ENCODE measurements at regions not wholly inside any gene's neighbourhood (a gene's known extent, or its start where the extent isn't known, plus 50 kb on each side); places are given as distances from the start of the nearest gene placed in this dataset.

DNA sequence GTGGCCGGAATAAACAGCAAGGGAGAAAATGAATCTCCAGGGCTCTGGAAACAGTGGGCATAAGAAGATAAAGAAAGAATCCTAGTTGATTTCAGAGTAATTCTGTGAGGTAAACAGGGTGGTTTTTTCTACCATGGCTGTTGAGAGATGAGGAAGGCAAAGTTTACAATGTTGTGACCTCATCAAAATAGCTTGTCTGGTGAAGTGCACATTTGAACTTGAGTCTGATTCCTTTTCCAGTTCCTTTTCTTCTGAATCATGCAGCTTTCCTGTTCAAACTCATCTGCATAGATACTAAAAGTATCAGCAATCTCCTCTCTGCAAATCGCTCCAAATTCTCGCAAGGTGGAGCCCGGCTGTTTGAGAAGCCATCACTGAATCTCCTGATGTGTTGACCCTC, 161.7 kb downstream of the PLPP3 start:
- no peak for DNase-seq

DNA sequence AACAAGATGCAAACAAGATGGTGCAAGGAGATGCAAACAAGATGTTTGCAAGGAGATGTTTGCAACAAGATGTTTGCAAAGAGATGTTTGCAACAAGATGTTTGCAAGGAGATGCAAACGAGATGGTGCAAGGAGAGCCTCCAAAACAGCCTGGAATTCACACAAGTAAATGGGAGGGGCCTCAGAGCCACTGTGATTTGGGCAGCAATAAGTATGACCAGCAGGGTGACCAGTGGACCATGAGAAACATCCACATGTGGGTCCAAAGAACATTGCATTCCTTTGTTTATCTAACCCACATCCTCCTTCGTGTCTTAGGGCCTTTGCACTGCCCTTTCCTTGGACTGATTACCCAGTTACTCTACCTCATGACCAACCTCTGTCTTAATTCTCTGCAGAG, 162.9 kb downstream of the PLPP3 start:
- no peak for DNase-seq

DNA sequence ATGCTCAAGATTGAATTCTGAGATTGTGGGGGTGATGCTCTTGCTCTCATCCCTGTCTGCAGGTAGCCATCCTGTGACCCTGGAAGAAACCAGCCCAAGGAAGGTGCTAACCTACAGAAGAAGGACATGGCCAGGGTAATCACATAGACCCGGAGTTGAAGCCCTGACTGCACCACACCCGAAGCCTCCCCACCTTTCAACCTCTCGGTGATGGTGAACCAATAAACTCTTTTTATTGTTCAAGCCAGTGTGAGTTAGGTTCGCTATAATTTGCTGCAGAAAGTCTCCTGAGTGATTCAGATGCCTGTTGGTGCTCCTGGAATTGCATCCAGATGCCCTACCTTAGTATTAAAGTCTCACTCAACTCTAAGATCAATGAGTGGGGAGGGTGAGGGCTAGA, 163.6 kb downstream of the PLPP3 start:
- DNase-seq, result no peak

DNA sequence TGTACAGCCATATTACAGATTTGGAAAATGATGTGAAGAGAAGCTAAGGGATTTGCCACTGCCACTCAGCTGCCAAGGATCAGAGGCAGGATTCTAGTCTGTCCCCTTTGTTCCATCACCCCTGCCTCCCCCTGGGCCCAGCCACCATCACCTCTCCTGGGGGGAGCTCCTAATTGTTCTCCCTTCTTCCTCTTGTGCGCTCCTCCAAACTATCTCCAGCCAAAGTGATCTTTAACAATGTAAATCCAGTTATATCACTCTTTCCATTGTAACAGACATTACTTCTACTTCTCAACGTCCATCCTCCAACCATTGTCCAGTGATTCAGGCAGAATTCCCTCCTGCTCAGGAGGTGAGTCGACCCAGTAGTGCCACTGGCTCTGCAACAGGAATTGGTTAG, 164.1 kb downstream of the PLPP3 start:
- DNase-seq, result no peak

DNA sequence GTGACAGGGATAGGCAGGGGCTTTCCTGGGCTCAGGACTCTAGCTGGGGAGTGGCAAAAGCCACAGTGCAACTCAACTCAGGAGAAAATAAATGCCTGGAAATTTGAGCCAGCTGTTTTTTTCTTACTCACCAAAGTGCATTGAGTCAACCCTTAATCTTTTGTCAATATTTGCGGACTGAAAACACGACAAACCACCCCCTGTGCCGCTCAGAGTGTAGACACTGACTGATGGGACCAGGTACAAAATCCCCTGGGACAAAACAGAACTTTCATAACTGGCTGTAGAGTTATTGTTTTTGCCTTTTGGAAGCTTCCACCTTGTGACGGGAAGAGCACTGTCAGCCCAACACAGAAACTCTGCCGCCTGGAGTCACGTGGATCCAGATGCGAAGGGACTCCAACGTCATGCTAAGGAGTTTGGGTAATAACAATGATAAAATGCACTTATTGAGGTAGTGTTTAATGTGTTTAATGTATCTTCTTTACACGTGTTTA, 164.6 kb downstream of the PLPP3 start:
- no peak for DNase-seq

DNA sequence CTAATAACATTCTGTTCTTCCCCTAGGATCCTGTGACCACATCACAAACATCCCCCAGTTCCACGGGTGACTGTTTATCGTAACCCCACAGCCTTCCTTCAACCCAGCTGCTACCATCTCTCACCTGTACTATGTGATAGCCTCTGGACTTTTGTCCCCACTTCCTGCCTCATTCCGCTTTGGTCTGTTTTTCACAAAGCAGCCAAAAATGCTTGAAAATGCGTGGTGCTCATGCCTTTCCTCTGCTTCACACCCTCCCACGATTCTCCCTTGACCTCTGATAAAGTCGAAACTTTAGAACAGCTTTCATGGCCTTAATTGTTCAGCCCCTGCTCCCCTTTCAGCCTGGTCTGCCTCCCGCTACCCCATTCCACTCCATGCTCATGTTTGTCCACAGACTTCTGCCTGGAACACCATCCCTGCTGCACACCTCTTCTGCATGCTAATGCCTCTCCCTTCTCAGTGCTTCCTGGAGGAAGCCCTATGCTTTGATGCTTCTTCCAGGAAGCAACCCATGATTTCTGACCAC, 165.6 kb downstream of the PLPP3 start:
- no peak for DNase-seq

DNA sequence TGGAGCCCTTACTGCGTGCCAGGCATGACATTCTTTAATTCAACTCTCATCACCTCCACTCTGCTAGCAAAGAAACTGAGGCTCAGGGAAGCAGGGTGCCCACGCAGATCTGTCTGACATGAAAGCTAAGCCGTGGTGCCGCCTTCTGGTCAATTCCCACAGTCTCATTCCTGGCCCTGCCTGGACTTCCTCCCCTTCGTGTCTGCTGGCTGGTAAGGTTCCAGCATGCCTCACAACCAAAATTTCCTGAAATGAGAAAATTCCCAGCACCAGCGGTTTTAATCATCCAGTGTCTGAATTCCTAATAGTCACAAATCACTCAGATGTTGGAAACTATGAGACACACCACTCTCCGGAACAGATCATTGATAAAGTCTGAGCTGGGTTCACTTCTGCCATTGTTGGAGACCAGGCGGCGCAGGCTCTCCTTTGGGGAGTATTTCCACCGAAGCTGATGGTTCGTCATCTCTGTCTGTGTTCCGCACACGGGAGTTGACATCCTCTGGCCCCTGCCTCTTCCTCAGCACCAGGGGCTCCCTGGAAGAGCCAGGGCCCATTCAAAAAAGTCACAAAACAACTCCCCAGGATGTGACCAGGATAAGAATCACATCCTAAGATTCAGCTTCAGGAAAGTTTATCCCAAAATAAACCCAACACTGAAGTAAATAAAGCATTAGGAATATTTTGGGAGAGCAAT, 167.7 kb downstream of the PLPP3 start:
- DNase-seq, result peak; percentile 8

DNA sequence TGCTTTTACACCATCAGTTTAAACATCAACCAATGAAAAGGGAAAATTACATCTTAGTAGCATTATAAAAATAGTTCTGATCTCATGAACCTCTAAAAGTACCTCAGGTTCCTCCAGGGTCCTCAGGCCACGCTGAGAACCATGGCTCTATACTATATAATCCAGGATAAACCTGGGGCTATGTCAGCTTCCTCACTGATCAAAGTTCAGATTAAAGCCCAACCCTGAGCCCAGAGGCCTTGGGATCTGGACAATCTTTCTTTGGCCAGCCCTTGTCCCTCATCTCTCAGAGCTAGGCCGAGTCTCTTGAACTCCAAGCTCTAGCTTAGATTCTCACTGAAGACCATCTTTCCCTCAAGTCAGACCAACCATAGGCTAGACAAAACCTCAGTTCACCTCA, 168.3 kb downstream of the PLPP3 start:
- DNase-seq, result no peak

DNA sequence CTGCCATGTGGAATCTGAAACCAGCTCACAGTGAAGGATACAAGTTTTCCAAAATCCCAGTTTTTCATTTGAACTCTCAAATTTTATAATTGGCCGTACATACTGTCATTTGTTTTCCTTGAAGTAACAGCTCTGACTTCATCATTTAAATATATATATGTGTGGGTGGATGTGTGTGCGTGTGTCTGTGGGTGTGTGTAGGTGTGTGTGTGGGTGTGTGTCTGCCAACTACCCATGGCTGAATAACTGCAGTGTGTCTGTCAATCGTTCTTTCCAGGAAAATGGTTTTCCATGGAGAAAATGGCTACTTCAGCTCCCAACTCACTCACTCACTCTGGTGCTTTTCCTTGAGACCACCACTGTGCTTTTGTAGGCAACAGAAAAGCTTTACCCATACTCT, 169.0 kb downstream of the PLPP3 start:
- DNase-seq, result no peak

DNA sequence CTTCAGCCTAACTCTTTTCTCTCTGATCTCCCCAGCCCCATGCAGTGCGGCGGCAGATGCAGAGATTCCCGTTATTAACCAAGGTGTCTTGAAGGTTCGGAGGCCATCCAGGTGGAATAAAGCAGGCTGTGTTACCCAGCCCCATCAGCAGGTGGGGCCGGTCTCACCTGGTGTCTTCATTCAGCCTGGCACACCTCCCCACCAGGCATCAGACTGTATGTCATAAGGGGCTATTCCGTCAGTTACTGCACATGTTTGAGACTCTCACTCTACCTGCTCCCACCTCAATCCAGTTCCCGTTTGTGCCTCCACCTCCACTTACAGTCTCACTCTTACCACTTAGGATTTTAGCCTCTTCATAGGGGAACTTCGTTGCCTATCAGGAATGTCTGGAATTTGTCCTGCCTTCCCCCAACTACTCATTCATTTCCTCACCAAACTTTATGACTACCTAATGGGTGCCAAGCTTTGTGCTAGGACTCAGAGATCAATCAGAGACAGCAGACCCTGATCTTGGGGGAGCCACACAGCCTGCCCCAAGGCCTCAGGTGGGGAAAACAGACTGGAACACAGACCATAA, 170.2 kb downstream of the PLPP3 start:
- no peak for DNase-seq

DNA sequence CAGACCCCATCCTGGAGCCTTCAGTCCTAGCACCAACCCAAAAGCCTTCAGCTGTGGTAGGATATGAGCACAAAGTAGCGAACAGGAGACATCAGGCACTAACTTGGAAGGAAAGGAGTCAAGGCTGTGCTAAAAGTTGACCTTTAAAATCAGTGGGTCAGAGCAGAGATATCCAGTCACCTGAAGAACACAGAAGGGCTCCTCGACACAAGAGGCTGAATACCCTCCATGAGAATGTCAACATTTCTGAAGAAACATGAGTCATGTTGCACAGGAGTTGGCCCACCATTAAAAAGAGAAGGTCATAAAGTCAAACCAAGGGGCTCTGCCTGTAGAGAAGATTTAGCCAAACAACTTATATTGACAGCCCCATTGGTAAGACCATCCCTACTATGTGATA, 172.5 kb downstream of the PLPP3 start:
- no peak for DNase-seq

DNA sequence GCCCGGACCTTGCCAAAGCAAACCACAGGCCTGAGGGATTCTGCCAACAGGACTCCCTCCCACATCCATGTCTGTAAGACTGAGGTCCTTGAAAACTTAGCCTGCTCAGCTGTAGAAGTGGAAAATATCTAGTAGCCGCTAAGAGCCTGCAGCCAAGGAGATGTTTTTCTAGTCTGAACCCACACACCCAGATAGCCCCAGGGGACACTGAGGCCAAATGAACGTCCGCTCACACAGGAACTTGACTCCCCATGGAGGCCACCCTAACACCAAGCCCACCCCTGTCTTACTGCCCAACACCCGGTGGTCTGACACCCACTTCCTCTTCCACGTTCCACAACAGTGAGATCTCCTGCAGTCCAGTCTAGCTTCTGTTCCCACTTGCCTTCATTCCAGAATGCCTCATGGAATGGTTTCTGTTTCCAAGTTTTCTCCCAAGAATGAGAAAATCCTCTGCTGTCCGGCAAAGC, 174.8 kb downstream of the PLPP3 start:
- DNase-seq, result no peak

DNA sequence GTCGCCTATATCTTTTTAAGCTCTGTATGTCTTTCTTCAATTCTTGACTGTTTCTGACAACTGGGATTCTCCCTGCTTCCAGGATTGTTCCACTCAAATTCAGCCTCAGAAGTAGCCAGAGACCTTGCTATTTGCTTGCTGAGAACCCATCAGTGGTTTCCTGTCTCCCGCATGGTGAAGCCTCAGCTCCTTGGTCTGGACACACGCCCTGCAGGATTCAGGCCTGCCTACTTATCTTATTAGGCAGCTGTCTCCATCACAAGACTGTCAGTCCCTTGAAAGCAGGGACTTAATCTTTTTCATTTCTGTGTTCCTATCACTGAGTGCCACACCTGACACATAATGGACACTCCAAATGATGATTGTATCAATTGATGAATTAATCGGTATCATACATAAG, 175.3 kb downstream of the PLPP3 start:
- no peak for DNase-seq

DNA sequence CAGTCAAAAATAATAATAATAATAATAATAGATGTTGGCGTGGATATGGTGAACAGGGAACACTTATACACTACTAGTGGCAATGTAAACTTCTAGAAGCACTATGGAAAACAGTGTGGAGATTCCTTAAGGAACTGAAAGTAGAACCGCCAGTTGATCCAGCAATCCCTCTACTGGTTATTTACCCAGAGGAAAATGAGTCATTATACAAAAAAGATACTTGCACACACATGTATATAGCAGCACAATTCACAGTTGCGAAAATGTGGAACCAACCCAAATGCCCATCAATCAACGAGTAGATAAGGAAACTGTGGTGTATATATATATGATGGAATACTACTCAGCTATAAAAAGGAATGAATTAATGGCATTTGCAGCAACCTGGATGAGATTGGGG, 176.0 kb downstream of the PLPP3 start:
- no peak for DNase-seq

DNA sequence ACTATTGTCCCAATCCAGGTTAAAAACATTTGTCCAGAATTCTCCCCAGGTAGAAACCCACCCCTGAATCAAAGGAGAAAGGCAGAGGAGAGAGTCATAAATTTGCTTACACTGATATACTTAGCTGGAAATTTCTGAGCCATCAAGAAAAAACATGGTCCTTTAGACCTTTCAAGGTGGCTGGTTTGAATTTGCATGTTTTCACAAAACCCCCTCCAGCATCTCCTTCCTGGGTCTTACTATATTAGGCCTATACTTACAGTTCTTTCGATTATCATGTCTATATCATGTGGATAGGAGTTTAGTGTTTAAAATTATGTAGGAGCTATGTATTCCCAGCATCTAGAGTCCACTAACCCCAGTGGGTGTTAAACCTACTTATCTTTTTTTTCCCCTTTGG, 178.2 kb downstream of the PLPP3 start:
- no peak for DNase-seq

DNA sequence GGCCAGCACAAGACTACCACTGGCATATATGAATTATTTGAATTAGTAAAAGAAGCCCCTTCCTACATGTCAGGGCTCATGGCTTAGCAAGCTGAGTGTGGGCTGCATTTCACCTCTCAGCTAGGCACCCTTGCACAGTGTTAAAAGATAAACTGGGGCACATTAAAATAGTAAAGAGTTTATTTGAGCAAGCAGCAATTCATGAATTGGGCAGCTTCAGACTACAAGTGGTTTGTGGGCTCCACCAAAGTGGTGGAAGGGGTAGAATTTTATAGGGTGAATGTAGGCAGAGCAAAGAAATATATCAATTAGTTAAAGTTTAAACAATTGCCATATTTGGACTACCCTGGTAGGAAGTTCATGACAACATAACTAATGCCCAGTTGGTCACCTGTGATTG, 178.8 kb downstream of the PLPP3 start:
- DNase-seq, result no peak

DNA sequence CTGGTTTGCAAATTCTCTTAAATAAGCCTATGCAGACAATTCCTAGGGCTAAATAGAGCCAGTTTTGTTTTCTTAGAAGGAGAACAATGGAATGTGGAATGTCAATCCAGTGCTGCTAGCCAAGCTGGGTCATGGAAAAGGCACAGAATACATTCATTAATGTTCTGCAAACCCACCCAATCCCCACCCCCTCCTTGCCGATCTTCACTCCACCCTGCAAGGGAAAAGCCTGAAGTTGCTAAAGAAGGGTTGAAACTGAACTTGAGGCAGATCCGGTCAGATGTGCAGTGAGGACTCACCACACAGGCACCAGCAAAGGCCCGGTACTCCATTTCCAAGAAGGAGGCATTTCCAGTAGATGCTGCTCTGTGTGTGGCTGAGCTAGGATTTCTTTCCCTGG, 179.6 kb downstream of the PLPP3 start:
- no peak for DNase-seq

DNA sequence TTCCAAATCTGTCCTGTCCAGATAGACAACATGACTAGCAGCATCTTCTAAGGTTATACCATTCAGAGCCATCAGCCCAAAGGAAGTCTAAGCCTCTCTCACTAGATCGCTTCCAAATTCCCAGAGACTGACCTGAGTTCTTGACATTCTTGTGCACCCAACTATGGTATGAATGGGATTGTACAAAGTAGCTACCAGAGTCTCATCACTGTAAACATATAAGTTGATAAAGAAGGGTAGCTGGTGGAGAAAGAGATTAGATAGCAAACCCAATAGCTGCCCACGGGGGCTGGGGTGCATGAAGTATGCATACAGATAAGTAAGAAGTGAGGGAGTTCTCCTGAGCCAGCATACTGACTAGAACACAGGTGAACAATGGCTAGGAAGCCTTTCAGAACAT, 180.0 kb downstream of the PLPP3 start:
- no peak for DNase-seq

DNA sequence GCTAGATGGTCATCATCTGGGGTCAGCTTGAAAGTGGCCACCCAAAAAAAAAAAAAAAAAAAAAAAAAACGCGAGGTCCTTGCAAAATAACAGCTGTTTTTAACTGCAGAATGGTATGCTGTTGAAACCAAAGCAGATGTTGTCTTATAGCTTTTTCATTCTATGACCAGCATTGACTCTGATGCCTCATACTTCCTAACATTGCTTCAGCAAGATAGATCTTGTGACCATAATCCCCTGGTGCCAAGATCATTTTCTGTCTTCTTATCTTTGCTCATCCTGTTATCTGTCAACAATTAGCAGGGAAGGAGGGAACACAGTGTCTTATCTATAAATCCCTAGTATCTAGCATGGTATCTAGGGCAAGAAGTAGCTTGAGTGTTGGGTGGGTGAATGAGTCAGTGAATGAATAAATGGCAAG, 181.5 kb downstream of the PLPP3 start:
- DNase-seq, result no peak

DNA sequence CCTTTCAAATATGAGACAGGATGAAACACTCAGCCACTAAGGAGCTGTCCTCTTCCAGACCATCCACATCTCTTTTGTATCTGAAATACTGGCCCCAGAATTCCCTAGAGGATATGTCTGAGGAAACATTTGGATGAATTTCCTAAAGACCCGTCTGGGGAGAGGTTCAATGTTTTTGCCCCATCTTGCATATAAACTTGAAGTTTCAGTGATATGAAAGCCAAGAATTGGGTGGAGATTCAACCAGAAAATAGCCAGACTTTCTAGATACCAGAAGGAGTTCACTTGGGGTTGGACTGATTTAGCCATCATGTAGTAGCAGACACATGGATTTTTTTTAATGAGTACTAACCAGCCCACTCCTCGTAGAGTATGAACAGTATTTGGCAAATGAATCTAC, 182.0 kb downstream of the PLPP3 start:
- DNase-seq, result no peak

DNA sequence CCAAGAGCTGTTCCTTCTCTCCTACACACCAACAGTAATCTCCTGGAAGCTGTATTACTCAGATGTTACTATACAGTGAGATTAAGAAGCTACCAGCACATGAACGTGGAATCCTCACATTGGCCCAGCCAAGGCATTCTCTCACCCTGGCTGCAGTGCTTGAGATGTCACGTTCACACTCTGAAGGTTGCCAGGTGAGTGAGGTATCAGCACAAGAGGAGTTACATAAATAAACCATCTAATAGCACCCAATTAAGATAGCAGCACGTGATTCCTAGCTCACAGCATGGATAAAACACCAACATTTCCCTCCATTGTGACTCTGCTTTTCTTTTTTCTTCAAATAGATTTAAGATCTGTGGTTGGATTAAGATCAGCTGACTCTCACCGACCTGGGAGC, 182.8 kb downstream of the PLPP3 start:
- no peak for DNase-seq

DNA sequence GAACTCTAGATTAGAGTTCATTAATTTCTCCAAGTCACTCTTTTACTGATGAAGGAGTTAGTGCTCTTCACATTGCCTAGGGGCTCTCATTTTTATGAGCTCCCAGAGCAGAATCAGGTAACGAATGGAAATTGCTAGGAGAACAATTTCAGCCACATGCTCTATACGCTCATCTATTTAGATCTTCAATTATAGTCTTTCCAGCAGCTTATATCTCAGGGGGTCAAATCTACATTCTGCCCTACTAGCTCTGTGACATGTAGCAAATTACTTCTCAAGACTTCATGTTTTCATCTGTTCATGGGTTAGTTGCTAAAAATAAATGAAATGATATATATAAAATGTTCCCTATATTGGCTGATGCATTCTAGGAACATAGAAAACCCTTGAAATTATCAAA, 183.6 kb downstream of the PLPP3 start:
- DNase-seq, result no peak

DNA sequence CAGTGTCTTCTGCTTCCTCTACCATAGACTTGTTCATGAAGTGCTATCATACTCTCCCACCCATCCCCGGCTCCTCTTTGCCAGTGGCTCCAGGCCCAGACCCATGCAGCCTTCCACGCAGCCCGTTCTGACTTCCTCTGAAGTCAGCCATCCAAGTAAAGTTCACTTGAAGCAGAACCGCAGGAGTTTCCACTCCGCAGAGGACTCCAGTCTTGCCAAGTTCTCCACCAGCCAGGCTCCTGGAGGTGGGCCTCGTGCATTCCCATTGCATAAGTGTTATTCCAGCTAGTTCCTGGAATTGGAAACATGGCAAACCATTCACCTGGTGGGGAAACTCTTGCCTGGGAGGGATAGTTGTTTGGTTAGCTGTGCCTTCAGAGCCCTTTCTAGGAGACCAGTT, 185.1 kb downstream of the PLPP3 start:
- no peak for DNase-seq

DNA sequence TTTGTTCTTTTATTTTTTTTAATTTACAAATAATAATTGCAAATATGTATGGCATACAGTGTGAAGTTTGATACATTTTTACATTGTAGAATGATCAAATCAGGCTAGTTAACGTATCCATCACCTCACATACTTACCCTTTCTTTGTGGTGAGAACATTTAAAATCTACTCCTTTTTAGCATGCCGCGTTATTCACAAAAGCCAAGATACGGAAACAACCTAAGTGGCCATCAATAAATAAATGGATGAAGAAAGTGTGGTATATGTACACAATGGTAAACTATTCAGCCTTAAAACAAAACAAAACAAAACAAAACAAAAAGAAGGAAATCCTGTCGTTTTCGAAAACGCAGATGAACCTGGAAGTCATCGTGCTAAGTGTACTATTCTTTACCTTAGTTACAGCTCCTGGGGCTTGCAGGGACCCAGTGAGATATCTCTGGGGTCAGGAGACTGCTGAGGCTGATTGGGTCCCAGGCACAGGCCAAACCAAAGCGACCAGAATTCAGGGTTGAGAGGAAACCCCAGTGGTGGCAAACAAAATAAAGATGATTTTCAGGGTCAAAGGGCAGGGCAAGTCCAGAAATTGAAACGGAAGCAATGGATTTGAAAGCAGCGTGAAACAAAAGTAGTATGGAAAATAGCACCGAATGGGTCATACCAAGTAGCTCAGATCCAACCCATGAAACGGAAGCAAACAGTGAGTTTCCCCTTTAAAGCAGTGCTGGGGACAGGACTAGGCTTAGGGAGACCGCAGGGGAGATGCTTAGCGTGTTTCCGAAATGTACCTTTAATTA, 188.2 kb downstream of the PLPP3 start:
- DNase-seq, result no peak
